Stimulated activated naive CD8-positive, alpha-beta T cell treated with anti-CD3 and anti-CD28 coated beads, Interleukin-15, Interleukin-2, amounts not matched to agents 100 U/mL and 50 U/mL, for 24 hours (primary cell): ENCODE measurements at regions not wholly inside any gene's neighbourhood (a gene's known extent, or its start where the extent isn't known, plus 50 kb on each side); places are given as distances from the start of the nearest gene placed in this dataset.
A peak's percentile ranks its signal among the peaks of the same experiment; 100 is the strongest.
"Not testable (repeated sequence)": the region's sequence is repeated elsewhere in the genome, so short reads cannot be mapped to it uniquely, and the experiment has no call there.

Experiments used
- ATAC-seq: fragments of 150-1000 bp; cut with Tn5 transposase; one replicate; pipeline ENCODE4 v1.10.0; 2021
- DNase-seq: peaks from one replicate; pipeline ENCODE4 v3.0.0; 2021

DNA sequence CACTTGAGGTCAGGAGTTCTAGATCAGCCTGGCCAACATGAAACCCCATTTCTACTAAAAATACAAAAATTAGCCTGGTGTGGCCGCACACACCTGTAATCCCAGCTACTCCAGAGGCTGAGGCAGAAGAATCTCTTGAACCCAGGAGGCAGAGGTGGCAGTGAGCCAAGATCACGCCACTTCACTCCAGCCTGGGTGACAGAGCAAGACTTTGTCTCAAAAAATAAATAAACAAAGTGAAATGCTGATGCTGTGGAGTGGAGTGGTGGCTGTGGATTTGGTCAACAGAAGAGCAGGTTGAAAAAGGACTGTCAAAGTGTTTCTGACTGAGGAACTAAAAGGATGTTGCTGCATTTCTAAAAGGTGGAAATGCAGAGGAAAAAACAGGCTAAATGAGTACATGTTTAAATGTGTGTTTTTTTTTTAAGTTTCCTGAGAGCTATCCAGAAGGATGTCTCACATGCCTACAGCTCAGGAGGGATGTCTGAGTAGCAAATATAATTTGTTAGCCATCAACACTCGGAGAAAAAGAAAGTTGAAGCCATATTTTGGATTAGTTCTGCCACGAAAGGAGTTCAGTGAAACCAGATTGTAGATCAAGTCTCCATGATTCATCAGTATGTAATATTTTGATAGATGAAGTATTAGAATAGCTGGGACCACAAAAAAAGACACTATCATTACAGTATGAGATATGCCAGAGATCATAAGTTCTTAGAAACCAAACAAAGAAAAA is 621.1 kb upstream of the ADGRB3 start:
- ATAC-seq: no peak
- no peak for DNase-seq

DNA sequence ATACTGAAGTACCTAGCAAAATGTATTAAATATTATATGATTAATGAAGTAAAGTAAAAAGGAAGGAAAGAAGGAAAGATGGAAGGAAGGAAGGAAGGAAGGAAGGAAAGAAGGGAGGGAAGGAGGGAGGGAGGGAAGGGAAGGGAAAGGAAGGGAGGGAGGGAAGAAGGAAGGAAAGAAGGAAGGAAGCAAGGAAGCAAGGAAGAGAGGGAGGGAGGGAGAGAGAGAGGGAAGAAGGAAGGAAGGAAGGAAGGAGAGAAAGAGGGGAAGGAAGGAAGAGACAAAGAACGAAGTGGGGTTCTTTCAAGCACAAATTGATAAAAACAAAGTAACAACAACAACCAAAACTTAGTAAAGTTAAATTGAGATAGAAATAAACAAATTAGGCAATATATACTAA is 622.3 kb upstream of the ADGRB3 start:
- no peak for DNase-seq
- no peak for ATAC-seq

DNA sequence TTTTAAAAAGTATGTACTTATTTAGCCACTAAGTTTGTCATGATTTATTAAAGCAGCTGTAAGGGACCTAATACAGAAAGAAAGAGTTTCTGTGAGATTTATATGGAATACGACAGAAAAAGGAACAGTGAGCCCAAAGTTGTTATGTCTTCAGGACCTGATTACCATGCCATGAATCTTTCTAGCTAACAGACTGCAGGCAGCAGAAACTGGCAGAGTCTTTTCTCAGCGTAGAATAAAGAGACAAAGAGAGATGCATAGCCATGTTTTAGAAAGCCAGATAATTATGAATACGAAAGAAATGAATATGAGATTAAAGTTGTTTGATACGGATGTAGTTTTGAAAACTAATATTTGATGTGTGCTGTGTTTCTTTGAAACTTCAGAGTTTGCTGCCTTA is 624.1 kb upstream of the ADGRB3 start:
- DNase-seq: no peak
- ATAC-seq: no peak

DNA sequence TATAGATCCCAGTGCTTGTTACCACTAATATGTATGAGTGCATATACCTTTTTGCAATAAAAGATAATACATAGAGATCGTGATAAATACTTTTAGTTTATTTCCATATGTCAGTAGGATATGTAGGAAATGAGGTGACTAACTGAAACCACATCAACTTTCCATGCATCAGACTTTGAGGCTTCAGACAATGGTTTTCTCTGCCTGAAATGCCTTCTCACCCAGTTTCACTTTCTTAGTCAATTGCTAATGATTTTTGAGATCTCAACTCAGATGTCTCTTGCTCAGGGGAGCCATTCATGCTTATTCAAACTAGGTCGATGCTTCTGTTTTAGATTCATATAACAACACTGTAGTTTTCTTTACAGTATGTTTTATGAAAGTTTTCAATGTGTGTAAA is 626.6 kb upstream of the ADGRB3 start:
- ATAC-seq (peak; percentile 32), DNase-seq (no peak)

DNA sequence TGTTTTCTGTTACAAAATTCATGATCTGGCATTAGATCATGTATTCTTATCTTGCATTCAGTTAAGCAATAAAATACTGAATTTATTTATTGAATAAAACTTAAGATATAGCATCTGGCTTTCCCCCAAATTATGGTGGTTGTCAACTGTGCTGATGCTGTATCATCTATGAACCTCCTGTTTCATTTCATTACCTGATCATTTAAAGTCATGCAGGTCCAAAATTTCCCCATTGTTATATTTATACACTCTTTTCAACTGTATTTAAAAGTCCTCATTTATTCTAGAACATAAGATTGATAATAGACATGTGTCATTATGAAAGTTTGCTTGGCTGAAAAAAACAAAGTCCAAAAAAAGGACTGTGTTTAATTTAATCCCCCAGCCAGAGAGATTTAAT is 627.4 kb upstream of the ADGRB3 start:
- ATAC-seq (no peak), DNase-seq (no peak)

DNA sequence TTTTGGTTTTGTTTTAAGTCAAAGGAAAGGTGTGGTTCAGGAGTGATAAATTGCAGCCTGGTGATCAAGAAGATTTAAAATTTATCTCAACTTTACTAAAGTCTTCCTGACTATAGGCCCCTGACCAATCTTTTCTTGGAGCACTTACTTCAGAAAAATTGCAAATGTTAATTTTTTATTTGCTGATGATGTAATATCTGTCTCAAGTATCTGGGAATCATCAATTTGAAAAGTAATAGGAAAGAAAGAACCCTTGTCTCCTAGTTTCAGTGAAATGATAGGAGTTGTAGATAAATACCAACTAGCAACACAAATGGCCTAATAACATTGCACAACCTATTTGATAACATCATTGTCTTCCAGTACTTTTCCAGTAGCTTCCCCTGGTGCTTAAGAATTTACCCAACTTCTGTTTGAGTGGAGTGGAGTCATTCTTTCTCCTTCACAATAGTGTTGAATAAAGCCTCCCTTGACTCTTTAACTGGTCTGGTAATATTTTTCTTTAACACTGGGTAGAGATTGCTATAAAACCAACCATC is 648.3 kb upstream of the ADGRB3 start:
- no peak for DNase-seq
- no peak for ATAC-seq

DNA sequence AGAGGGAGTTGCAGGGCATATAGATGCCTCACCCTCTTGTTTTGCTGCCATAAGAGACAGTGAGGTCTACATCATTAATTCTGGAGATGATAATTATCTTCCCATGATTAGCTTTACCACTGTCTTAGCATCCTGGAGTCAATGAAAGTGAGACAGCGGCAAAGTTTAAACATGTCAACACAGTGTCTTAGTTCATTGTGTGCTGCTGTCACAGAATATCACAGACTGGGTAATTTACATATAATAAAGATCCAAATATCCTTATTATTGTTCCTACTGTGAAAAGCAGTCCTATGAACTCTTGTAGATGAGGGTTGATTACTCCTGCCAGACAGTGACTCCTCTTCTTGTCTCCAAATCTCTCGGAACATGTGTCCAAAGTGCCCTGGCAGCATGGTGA is 658.6 kb upstream of the ADGRB3 start:
- DNase-seq (no peak), ATAC-seq (no peak)

DNA sequence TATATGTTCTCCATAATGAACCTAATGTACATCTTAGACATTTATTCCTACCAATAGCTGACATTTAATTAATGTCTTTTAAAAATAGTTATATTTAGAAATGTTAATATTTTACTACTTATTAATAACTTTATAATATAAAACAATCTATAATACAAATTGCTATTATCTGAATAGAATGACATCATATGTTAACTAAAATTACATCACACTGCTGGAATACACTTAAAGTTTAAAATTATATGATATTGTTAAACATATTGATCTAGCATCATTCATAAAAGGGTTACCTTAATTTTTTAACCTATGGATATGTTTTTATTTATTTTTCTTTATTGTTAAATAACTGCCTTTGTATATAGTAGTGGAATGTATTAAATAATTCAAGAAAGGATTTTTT is 660.2 kb upstream of the ADGRB3 start:
- no peak for ATAC-seq

DNA sequence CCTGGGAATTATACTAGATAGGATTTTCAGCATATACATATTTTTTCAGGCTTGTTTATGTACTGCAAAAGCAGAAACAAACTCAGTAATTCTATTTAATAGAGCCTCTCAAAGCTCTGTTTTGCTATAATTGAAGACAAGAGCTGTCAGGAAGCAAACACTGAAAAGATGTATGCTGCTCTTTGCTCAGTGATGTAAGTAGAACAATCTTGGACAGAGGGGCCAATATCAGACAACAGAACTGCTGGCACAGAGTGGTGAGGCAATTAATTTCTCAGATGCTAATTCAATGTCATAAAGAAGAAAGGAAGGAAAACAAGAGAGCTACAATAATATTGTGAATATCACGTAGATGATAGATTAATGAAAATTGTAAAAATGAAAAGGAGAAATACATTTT is 663.3 kb upstream of the ADGRB3 start:
- no peak for ATAC-seq
- no peak for DNase-seq

More for the DNA sequence above, 660.2 kb upstream of the ADGRB3 start:
- no peak for DNase-seq

DNA sequence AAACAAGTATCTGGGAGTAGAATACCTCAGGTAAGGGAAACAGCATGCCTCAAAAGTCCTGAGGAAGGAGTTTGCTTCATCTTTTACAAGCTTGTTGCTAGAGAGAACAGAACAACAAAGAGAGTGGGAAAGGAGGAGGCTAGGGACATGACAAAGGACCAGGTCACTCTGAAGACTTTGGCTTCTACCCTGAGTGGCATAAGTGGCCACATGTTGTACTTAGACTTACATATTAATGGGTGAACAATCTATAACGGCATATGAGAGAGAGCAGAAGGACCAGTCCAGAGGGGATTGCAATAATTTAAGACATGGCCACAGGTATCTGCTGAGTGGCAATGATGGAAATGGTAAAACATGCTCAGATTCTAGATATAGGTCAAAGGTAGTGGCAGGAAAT is 668.3 kb upstream of the ADGRB3 start:
- ATAC-seq (no peak), DNase-seq (no peak)

DNA sequence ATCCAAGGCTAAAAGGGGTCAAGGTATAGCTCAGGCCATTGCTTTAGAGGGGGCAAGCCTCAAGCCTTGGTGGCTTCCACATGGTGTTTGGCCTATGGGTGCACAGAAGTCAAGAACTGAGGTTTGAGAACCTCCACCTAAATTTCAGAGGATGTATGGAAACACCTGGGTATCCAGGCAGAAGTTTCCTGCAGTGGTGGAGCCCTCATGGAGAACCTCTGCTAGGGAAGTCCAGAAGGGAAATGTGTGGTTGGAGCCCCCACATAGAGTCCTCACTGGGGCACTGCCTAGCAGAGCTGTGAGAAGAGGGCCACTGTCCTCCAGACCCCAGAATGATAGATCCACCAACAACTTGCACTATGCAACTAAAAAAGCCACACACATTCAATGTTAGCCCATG is 678.7 kb upstream of the ADGRB3 start:
- DNase-seq (no peak), ATAC-seq (no peak)

DNA sequence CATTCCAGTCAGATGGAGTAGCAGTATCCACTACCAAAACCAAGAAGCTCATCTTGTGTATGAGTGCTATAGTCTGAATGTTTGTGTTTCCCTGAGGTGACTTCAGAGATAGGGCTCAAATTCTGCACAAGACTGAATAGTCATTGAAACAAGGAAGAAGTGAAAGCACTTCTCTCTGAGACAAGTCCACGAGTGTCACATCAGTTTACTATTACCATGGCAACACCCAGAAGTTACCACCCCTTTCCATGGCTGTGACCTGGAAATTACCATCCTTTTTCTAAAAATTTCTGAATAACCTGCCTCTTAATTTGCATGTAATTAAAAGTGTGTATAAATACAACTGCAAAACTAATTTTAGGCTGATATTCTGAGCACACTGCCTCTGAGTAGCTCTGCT is 682.1 kb upstream of the ADGRB3 start:
- ATAC-seq (no peak), DNase-seq (no peak)

DNA sequence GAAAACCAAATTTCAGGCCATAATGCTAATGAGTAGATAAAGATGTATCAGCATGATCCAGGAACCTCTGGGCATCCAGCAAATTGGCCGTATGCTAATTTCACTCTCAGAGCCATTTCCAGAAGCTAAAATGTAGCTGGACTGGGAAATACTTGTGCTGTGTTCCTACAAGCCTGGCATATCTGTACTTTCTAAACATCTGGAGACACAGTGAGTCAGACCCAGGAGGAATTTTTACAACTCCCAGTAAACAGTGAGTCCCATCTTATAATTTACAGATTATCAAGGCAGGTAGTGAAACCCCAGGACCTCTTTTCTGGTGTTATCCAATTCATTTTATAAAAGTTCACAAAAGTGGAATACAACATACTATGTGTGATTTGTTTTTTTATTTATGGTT is 683.0 kb upstream of the ADGRB3 start:
- DNase-seq (no peak), ATAC-seq (no peak)

DNA sequence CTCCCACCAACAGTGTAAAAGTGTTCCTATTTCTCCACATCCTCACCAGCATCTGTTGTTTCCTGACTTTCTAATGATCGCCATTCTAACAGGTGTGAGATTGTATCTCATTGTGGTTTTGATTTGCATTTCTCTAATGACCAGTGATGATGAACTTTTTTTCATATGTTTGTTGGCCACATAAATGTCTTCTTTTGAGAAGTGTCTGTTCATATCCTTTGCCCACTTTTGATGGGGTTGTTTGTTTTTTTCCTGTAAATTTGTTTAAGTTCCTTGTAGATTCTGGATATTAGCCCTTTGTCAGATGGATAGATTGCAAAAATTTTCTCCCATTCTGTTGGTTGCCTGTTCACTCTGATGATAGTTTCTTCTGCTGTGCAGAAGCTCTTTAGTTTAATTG is 687.3 kb upstream of the ADGRB3 start:
- DNase-seq, ATAC-seq: not testable (repeated sequence)

DNA sequence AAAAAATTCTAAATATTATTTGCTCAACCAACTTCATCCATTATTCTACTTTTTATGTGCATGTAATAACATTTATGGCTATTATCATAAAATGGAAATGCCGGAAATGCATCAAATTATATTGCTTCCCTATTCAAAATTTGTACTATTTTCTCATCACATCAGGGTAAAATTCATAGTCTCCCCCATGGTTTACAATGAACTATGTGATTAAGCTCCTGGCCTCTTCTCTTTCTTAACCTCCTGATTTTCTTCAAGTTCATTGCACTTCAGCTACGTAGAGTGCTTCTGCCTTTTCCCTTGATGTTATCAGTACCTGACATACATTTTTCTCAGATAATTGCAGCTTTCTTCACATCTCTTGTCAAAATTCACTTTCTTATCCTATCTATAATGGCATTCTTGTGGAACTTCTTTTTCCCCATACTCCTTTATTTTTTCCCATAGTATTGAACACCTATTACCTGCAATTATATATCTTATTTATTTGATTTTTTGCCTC is 699.1 kb upstream of the ADGRB3 start:
- ATAC-seq (no peak), DNase-seq (no peak)

DNA sequence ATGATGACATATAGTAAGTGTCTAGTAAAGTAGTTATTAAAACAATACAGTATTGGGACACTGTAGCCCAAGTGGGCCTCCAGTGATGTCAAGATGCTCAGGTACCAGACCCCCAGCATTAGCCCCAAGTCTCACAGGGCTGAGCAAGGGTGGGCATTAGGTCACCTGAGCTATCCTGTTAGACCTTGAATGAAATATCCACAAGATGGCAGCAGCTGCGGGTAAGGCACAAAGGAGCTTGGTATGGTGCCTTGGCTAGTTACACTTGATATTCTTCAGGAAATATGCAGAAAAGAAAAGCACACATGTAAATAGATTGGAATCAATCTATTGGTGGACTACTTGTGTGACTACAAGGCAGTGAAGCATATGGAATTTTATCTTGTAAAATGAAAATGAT is 701.8 kb upstream of the ADGRB3 start:
- no peak for ATAC-seq
- DNase-seq: no peak

DNA sequence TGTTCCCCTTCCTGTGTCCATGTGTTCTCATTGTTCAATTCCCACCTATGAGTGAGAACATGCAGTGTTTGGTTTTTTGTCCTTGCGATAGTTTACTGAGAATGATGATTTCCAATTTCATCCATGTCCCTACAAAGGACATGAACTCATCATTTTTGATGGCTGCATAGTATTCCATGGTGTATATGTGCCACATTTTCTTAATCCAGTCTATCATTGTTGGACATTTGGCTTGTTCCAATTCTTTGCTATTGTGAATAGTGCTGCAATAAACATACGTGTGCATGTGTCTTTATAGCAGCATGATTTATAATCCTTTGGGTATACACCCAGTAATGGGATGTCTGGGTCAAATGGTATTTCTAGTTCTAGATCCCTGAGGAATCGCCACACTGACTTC is 712.5 kb upstream of the ADGRB3 start:
- not testable (repeated sequence) for ATAC-seq, DNase-seq

DNA sequence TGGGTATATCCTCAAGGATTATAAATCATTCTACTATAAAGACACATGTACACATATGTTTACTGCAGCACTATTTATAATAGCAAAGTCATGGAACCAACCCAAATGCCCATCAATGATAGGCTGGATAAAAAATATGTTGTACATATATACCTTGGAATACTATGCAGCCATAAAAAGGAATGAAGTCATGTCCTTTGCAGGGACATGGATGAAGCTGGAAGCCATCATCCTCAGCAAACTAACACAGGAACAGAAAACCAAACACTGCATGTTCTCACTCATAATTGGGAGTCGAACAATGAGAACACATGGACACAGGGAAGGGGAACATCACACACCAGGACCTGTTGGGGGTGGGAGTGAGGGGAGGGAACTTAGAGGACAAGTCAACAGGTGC is 715.0 kb upstream of the ADGRB3 start:
- not testable (repeated sequence) for DNase-seq, ATAC-seq

DNA sequence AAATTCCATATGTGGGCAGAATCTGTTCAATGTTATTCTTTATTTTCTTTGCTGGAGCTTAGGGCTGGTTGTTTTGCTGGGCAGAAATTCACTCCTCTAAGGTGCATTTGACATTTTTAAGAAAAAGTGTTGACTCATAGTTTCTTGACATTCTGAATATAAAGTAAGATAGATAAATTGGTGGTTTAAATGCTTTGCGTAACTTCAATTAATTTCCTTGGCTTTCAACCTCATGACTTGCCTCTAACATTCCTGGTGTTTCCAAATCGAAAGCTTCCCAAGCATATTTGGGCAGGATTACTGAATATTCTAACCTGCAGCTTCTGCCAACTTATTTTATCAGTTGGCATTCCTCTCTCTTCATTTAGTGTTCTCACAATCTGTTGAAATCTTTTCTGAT is 718.7 kb upstream of the ADGRB3 start:
- no peak for DNase-seq
- no peak for ATAC-seq

DNA sequence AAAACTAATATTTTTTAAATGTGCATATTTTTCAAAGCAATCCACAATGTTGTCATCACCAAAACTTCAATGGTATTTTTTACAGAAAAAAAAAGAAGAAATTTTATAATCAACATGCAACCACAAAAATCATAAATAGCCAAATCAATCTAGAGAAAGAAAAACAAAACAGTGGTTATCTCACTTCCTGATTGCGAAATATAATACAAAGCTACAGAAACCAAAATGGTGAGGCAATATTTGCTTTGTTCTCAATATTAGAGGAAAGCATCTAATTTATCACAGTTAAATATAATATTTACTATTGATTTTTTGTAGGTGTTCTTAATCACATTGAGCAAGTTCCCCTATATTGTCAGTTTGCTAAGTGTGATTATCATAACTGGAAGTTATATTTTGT is 720.7 kb upstream of the ADGRB3 start:
- ATAC-seq (no peak), DNase-seq (no peak)

DNA sequence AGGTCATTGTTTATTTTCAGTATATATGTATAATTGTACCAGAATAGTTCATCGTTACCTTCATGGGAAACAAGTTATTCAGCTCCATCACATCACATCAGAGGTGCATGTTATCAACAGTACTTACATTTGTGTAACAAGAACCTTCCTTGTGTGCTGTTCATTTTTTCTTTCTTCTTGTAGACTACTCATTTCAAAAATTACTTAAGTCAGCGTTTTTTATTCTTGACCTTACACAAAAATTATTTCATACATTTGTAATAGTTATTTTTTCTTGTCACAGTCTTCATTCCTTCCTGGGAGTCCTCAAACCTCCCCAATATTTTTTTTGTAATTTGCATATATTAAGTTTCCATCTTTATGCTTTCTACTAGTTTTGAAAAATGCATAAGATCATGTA is 725.7 kb upstream of the ADGRB3 start:
- DNase-seq (no peak), ATAC-seq (no peak)

DNA sequence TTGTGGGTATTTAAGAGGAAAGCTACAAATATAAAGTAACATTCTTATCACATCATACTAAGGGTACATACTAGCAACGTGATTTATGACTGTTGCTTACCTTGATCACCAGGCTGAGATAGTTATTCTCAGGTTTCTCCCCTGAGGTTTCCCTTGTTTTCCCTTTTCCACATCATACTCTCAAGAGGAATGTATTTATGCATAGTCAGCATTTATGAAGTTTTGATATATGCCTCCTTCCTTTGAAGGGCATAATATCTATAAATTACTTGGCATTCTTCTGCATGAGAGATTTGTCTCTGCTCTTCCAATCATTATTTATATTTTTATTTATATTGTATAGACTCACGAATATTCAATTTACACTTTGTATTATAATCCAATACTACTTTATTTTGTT is 726.7 kb upstream of the ADGRB3 start:
- ATAC-seq (no peak), DNase-seq (no peak)

DNA sequence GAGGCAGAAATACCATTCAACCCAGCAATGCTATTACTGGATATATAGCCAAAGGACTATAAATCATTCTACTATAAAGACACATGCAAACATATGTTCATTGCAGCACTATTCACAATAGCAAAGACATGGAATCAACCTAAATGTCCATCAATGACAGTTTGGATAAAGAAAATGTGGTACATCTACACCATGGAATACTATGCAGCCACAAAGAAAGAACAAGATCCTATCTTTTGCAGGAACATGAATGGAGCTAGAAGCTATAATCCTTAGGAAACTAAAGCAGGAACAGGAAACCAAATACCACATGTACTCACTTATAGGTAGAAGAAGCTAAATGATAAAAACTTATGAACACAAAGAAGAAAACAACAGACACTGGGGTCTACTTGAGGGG is 730.3 kb upstream of the ADGRB3 start:
- not testable (repeated sequence) for ATAC-seq, DNase-seq

DNA sequence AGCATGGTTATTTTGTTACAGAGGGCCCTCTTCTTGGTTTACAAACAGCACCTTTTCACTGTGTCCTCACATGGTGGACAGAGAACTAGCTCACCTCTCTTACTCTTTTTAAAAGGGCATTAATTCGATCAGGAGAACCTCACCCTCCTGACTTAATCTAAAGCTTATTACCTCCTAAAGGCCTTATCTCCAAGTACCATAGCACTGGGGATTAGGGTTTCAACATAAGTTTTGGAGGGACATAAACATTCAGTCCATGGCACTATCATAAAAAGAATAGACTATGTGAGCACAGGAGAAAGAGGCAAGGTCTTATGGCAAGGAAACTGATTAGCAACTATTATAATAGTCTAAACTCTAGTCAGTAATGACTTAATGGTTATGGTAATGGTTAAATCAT is 736.2 kb upstream of the ADGRB3 start:
- ATAC-seq (no peak), DNase-seq (no peak)
